ENCODE measurements at regions not wholly inside any gene's neighbourhood (a gene's known extent, or its start where the extent isn't known, plus 50 kb on each side); places are given as distances from the start of the nearest gene placed in this dataset.
"Not testable (repeated sequence)": the region's sequence is repeated elsewhere in the genome, so short reads cannot be mapped to it uniquely, and the experiment has no call there.

DNA sequence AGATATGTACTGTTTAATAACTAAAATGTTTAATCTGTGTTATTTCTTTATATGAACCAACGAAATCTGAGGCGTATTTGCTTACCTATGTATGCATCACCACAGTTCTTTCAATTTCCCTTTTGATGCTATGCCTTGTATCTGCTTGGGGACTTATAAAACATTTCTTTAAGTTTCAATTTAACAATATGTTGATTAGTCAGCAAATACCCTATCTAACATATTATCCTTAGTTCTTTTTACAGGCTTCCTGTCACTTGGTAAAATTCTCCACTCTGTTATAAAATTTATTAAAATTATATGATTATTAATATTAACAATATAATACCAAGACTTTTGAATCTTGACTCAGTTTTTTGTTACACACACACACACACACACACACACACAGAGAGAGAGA, 174.3 kb downstream of the CPS1 start:
- DNase-seq (ENCODE audit: low spot score) = no peak

DNA sequence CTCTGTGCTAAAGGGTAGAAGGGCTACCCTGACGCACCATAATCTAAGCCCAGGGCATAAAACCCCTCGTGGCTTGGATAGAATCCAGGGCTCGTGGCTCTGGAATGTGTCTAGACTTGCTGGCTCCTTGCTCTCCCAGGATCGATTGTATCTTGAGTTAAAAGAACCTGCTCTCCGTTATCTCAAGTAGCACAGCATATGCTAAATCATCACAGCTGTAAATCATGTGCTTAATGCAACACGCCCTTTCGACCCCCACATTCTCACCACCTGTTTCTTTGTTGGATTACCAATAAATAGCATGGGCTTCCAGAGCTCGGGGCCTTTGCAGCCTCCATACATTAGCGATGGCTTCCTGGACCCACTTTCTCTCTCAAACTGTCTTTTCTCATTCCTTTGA, 190.4 kb downstream of the CPS1 start:
- DNase-seq (ENCODE audit: low spot score) = not testable (repeated sequence)

DNA sequence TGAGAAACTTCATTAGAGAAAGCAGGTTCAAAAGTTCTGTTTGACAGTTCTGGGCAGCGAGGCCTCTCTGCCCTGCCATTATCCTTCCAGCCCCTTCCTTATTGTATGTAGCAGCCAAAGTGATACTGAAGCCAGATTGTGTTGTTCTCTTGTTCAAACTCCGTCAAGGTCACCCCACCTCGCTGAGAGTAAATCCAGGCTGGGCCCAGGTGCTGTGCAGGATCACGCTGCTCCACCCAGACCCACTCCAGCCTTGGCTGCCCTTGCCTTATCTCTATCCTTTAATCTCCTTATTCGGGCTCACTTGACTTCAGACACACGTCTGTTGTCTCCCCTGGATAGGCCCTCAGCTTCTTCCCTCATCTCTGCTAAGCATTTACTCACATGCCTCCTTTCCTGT, 196.1 kb downstream of the CPS1 start:
- DNase-seq (ENCODE audit: low spot score) = peak; percentile 75

DNA sequence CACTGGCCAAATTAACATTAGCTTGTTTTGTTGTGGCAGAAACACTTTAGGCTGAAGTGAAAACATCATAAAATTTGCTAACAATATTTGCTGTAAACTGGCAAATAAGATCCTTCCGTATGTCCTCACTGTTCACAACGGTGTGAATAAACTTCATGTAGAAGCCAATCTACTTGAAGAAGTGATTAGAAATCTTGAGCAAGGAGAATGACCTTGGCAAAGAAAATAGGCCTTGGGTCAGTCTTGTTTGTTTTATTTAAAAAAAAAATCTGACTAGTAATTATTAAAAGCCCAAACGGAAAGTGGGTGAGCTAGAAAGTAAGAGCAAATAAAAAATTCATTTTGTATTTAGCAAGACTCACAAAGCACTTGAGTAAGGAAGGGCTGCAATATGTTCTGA, 197.0 kb downstream of the CPS1 start:
- DNase-seq (ENCODE audit: low spot score) = no peak

DNA sequence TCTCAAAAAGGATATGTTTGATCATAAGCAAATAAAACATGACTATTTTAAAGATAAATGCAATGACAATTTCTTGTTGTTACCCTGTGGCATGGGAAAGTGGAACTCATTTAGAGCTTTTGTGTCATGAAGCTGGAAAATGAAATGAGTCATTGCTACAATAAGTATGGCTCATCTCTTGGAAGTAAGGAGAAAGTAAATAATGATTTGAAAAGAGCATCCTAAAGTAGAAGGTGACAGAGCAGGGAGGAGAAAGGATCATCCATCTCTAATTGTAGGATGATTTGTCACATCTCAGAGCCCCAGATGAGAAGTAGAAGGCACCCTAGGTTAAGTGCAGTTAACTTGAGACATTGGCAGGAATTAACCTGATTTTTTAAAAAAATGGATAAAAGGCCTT, 200.5 kb downstream of the CPS1 start:
- no peak for DNase-seq (ENCODE audit: low spot score)

DNA sequence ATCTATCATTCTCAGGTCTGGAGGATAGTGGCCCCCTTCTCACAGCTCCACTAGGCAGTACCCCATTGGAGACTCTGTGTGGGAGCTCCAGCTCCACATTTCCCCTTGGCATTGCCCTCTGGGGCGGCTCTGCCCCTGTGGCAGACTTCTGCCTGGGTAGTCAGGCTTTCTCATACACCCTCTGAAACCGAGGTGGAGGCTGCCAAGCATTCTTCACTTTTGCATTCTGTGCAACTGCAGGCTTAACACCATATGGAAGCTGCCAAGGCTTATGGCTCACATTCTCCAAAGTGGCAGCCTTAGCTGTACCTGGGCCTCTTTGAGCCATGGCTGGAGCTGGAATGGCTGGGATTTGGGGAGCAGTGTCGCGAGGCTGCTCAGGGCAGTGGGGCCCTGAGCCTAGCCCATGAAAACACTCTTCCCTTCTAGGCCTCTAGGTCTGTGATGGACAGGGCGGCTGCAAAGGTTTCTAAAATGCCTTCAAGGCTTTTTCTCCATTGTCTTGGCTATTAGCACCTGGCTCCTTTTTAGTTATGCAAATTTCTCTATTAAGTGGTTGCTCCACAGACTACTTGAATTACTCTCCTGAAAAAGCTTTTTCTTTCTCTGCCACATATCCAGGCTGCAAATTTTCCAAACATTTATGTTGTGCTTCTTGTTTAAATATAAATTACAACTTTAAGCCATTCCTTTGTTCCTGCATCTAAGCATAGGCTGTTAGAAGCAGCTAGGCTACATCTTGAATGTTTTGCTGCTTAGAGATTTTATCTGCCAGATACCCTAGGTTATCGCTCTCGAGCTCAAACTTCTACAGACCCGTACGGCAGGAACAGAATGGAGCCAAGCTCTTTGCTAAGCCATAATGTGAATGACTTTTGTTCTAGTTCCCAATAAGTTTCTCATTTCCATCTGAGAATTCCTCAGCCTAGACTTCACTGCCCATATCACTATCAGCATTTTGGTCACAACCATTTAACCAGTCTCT, 206.5 kb downstream of the CPS1 start:
- DNase-seq (ENCODE audit: low spot score) = no peak

DNA sequence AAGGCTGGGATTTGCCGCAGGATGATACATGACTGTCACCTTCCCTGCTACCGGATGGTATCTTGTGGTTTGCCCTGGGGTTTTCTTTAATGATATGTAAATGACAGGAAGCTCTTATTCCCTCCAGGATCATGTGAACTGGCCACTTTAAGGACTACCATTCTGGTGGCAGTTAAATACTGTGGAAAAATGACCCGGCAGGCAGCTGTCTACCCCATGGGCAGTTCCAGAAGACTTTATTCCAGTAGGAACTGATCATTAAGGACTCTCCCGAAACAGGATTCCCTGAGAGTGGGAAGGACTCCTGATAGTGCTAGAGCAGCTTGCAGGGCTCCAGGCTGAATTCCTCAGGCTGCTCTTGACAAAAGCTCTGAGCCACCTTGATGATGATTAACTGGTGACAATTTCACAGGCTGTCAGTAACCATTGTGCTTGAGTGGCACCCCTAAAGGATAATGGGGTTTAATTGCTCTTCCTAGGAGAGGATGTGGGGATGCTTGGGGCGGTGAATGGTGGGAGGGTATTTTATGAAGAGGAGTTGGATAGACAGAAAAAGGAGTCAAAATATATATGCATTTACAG, 212.0 kb downstream of the CPS1 start:
- no peak for DNase-seq (ENCODE audit: low spot score)

DNA sequence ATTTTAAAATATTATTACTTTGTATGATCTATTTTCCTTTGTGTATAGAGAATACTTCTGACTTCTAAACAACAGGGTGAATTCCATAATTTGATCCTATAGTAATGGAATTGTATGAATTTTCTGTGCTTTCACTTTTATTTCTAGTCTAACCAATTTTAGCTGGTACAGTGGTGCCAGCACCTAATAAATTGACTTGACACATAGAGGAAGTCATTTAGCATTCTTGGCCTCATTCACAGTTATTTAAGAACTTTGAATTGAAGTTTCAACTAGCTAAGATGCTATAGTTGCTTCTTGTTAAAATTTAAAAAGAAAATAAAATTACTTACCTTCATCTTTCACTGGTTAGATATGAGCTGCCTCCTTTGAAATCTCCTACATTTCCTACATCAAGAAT, 220.4 kb downstream of the CPS1 start:
- DNase-seq (ENCODE audit: low spot score) = no peak

DNA sequence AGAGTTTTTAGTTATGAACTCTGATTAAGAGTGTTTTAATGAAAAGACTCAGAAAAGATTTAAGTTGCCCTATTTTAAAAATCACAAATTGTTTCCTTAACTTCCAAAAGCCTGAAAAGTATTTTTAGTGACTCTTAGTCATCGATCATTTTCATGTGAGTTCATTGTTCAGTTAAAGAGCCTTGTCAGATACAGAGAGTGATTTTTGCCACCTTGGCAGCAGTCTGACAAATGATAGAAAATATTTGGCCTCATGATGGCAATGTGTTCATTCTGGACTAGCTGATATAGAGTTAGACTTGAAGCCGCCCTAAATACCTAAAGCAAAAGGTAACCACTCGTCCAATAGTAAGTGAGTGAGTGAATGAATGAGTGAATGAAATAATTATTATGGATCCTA, 225.8 kb downstream of the CPS1 start:
- DNase-seq (ENCODE audit: low spot score) = no peak

DNA sequence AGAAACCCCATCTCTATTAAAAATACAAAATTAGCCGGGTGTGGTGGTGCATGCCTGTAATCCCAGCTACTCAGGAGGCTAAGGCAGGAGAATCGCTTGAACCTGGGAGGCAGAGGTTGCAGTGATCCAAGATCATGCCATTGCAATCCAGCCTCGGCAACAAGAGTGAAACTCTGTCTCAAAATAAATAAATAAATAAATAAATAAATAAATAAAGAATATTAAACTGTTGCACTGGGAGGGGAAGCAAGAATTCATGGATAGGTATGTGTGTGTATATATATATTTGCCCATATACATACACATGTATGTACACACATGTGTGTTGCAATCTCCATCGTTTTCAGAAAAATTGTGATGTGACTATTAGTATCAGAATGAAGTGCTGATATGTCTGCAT, 231.4 kb downstream of the CPS1 start:
- DNase-seq (ENCODE audit: low spot score) = not testable (repeated sequence)

DNA sequence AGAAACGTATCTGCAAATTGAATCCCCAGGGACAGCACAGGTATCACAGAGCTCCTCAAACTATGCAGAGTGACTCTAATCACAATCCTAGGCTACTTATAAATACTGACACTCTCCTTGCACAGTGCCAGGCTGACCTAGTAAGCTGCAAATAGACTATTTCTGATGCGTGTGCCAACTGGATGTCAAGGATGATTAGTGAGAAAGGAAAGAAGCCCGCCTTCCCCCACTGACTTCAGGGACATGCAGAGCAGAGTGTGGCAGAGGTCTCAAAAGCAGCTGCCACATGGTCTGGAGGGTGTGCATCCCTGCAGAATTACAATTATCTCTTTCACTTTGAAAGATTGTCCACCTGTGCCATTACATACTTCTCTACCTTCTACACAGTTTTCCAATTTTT, 235.6 kb downstream of the CPS1 start:
- no peak for DNase-seq (ENCODE audit: low spot score)

DNA sequence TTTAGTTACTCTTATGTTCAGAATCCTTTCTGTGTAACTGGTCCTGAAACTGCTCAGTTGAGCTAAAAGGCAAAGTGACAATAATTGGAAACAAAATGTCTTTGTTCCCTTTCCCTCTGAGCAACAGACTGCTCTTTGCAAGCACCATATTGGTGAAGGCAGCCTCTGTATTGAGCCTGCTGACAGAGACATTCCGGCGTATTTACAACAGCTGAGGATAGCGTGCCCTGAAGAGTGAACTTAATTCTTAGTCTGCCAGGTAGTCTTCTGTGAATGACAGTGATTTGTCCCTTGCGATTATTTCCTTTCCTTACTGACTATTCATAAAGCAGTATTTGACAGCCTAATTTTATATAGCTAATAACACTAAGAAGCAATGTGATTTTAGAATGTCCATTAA, 239.1 kb downstream of the CPS1 start:
- DNase-seq (ENCODE audit: low spot score) = no peak

DNA sequence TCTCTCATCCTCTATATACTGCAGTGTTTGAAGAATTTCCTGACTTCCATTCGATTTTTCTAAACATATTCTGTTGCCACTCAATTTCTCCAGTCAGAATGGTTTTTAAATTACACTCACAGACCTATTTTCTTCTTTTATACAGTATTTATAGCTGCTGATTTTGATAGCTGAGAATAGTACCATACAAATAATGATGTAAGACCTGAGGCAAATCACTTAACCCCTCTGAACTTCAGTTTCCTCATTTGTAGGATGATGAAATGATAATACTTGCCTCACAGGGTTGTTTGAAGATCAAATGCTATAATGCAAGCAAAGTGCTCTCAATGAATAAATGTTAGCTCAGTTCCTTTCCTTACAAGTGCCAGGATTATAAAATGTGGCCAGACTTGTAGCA, 241.8 kb downstream of the CPS1 start:
- DNase-seq (ENCODE audit: low spot score) = no peak

DNA sequence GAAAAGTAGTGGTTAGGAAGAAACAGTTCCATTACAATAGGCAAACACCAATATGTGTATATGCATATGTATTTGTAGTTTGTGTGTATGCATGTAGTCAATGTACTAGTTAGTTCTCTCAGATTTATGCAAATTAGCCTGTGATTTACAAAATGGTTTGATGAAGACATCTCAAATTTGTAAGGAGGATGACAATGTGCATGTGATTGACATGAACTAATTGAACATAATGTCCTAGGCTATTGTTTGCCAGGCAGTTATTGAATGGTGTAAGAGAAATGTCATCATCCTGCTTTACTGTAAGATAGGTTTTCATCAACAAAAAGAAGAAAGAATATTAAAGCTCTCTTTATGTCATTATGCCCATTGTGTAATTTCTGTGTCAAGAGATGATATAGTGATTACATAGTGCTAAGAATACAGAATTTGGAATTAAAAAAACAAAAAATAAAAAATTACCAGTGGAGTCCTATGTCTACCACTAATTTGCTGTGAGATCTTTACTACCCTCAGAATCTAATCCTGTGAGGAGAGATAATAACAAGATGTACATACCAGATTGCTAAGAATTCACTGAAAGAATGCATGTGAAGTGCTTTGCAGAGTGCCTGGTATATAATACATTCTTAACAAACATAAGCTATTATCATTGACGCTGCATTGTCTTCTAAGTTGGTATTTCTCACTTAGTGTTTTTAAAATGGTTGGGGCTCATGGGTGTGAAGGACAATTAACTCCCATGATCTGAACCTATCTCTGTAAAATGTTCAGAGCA, 258.0 kb downstream of the CPS1 start:
- no peak for DNase-seq (ENCODE audit: low spot score)

DNA sequence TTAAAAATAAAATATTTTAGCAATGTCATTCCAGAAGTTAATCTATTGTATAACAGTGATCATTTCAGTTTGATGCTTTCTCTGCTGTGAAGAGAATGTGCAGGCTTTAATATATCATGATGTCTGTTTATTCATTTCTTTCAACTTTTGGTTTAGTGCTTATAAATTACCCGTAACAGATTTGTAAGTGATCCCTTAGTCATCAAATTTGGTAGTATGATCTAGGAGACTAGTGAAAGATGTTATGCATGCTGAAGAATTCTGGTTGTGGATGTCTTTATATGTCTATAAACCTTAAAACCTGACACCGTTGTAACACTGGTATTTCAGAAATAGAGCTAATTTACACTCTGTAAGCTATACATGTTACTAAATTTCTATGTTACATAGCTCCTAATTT, 260.4 kb downstream of the CPS1 start:
- no peak for DNase-seq (ENCODE audit: low spot score)

DNA sequence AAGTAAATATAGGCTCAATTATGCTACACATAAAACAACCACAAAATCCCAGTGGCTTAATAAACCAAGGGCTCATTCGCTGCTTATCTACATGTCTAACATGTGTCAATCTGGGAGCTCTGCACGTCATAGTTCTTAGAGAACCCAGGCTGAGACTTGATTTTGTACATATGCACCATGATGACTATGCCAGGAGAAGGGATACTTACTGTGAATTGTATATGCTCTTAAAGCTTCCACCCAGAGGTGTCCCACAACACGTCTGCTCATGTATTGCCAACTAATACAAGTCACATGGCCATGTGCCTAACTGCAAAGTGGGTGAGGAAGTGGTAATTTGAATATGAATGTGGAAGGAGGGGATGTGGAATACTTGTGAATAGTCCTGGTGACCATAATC, 262.1 kb downstream of the CPS1 start:
- DNase-seq (ENCODE audit: low spot score) = no peak

DNA sequence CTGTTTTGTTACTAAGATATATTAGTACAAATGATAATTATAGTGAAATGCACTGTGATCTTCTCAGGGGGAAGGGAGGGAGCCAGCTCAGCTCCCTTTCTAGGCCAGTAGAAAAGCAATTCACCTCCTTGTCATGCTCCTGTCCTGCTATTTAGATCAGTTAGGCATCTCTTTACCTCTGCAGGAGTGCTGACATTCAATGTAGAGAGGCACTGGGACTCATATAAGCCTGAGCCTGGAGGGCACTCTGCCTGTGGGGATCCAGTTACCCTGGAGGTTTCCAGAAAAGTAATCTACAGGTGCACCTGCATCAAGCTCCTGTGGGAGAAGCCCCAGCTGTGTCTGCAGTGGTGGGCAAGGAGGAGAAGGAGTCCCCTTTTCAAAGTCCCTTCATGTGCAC, 277.0 kb downstream of the CPS1 start:
- no peak for DNase-seq (ENCODE audit: low spot score)

DNA sequence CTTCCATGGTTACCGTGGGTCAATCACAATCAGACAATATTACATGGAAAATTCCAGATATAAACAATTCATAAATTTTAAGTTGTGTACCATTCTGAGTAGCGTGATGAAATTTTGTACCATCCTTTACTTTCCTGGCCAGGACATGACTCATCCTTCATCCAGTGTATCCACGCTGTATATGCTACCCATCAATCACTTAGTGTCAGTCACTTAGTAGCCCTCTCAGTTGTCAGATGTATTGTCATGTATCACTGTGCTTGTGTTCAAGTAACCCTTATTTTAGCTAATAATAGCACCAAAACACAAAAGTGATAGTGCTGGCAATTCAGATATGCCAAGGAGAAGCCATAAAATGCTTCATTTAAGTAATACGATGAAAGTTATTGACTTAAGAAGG, 282.6 kb downstream of the CPS1 start:
- no peak for DNase-seq (ENCODE audit: low spot score)

DNA sequence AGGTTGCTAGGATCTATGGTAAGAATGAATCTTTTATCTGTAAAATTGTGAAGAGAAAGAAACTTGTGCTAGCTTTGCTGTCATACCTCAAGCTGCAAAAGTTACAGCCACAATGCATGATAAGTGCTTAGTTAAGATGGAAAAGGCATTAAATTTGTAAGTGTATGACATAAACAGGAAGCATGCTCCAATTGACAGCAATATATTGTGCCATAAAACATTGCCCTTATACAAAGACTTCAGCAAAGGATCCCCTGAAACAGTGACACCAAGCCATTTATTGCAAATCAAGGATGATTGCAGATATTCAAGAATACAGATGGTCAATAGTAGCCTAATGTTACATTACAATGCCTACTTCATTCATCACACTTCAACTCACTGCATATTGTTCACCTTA, 283.1 kb downstream of the CPS1 start:
- DNase-seq (ENCODE audit: low spot score) = no peak

DNA sequence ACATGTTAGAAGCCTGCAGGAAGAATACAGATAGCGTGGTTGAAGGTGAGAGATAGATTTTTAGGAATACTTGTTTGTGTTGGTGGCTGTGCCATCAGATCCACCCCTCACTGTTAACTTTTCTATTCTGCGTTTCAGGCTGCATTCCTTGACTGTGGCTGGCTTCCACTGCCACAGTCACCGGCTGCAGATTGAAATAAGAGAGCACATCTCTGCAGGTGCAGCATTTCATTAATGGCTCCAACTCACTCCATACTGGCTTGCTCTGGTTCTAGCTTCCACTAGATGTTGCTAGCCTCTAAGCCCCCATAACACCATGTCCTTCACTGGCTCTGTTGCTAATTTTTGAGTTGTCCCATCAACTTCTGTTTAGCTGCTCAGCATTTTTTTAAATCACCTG, 286.5 kb downstream of the CPS1 start:
- no peak for DNase-seq (ENCODE audit: low spot score)

DNA sequence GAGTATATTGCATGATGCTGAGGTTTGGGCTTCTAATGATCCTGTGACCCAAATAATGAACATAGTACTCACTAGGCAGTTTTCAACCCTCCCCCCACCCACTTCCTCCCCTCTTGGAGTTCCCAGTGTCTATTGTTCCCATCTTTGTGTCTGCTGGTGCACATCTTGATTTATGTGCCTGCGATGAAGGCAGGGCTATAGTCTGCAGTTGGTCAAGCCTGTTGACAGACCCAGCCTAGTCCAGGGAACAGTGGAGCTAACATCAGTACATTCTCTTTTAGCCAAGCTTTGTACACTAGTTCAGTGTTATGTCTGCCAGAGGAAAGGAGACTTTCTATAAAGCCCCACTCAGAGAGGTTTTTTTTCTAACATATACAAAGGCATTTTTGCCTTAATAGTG, 287.6 kb downstream of the CPS1 start:
- no peak for DNase-seq (ENCODE audit: low spot score)

DNA sequence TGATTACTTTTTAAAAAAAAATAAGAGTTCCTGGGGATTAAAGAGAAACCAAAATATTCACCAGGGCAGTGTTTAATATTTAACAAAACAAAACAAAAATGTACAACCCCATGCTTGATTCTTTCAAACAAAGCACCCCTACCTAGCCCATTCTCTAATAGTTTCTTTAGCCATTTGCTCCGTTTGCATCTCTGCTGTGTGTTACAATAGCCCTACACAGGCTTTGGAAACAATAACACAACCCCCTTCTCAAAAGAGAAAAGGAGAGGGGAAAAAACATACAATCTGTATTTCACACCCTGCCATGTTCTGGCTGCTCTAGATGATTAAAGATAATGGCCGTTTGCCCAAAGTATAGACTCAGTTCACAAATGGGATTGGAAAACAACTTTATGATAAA, 302.9 kb downstream of the CPS1 start:
- DNase-seq (ENCODE audit: low spot score) = no peak

DNA sequence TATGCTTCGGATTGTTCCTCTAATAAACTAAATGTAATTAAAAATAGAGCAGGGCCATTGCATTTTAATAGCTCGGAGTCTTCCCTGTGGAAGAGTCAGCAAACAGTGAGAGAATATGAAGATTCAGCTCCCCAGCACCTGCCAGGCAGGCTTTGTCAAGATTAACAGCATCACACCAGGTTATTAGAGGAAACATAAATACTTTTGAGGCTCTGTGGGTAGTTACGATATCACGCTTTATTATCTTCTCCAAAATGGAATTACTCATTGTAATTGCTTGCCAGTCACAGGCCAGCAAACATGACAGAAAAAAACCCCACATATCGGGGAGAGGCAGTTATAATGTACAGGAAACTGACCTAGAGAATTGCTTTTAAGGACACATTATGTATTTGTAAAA, 303.9 kb downstream of the CPS1 start:
- DNase-seq (ENCODE audit: low spot score) = peak; percentile 9

All from D341Med (cell line).